ENCODE measurements at regions not wholly inside any gene's neighbourhood (a gene's known extent, or its start where the extent isn't known, plus 50 kb on each side); places are given as distances from the start of the nearest gene placed in this dataset.
"Not testable (repeated sequence)": the region's sequence is repeated elsewhere in the genome, so short reads cannot be mapped to it uniquely, and the experiment has no call there.

DNA sequence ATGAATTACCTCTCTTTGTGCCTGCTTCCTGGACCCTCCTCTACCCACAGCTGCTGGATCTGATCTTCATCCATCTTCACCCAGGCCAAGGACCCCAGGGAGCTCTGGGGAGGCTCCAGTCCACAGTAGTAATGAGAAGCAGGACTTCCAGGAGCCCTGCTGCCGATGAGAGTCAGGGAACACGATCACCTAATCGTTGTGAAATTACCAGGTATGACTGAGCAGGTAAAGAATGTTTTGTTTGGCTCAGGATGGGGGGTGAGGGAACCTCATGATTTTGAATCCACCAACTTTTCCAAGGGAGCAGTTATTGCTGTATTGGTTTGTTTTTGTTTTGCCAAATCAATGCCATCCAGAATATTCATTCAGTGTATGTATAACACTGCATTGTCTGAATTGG is 454.0 kb downstream of the PLPP3 start:
- Histone ChIP-seq H3K27me3 (replicated peaks; ENCODE audit: control insufficient read depth, insufficient read depth, low read length, poor library complexity, severe bottlenecking) (no peaks in the 10 kb centered on the region), H3K36me3 (ENCODE audit: control insufficient read depth, insufficient read depth, low read length) (no peaks in the 10 kb centered on the region), H3K27ac (ENCODE audit: insufficient read depth, low read length, poor library complexity, severe bottlenecking) (no peak overlapping the region), H3K4me3 (ENCODE audit: insufficient read depth, low read depth, low read length, poor library complexity, severe bottlenecking) (no peak overlapping the region), H3K9me3 (ENCODE audit: control insufficient read depth, low read length) (no peaks in the 10 kb centered on the region), H3K4me1 (ENCODE audit: control insufficient read depth, insufficient read depth, low read length, poor library complexity, severe bottlenecking) (no peaks in the 10 kb centered on the region)
- DNase-seq: no peak

- H3K27ac ChIP-seq (ENCODE audit: insufficient read depth, low read length, poor library complexity, severe bottlenecking): no peak overlapping the region
- H3K27me3 ChIP-seq (replicated peaks; ENCODE audit: control insufficient read depth, insufficient read depth, low read length, poor library complexity, severe bottlenecking): no peaks in the 10 kb centered on the region
- no peak for DNase-seq
- H3K36me3 ChIP-seq (ENCODE audit: control insufficient read depth, insufficient read depth, low read length): no peaks in the 10 kb centered on the region
- no peak overlapping the region for H3K4me3 ChIP-seq (ENCODE audit: insufficient read depth, low read depth, low read length, poor library complexity, severe bottlenecking)
- no peaks in the 10 kb centered on the region for H3K4me1 ChIP-seq (ENCODE audit: control insufficient read depth, insufficient read depth, low read length, poor library complexity, severe bottlenecking)
- no peaks in the 10 kb centered on the region for H3K9me3 ChIP-seq (ENCODE audit: control insufficient read depth, low read length)
Measured at GRCh38 chr1:56123826-56124225, 455.5 kb downstream of the PLPP3 start.

GRCh38 chr1:56123421-56123820 is 455.9 kb downstream of the PLPP3 start:
- Histone ChIP-seq H3K27ac (ENCODE audit: insufficient read depth, low read length, poor library complexity, severe bottlenecking) (no peak overlapping the region), H3K9me3 (ENCODE audit: control insufficient read depth, low read length) (no peaks in the 10 kb centered on the region), H3K4me1 (ENCODE audit: control insufficient read depth, insufficient read depth, low read length, poor library complexity, severe bottlenecking) (no peaks in the 10 kb centered on the region), H3K36me3 (ENCODE audit: control insufficient read depth, insufficient read depth, low read length) (no peaks in the 10 kb centered on the region), H3K27me3 (replicated peaks; ENCODE audit: control insufficient read depth, insufficient read depth, low read length, poor library complexity, severe bottlenecking) (no peaks in the 10 kb centered on the region), H3K4me3 (ENCODE audit: insufficient read depth, low read depth, low read length, poor library complexity, severe bottlenecking) (no peak overlapping the region)
- DNase-seq: no peak

DNA sequence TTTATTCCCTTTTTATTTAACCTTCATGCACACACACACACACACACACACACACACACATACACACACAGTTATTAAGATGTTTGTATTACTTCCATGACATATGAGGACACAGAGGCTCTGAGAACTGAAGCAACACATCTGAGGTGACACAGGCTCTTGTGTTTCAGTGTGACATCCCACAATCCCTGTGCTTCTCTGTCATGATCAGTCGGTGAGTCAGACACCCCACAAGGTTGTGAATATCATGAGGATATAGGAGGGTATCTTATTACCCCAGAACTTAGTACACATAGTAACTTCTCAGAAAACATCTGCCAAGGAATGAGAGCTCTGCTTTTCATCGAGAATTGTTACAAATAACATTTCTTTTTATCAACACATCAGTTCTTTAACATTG is 459.3 kb downstream of the PLPP3 start:
- H3K36me3 ChIP-seq (ENCODE audit: control insufficient read depth, insufficient read depth, low read length): no peaks in the 10 kb centered on the region
- H3K27me3 ChIP-seq (replicated peaks; ENCODE audit: control insufficient read depth, insufficient read depth, low read length, poor library complexity, severe bottlenecking): no peaks in the 10 kb centered on the region
- H3K9me3 ChIP-seq (ENCODE audit: control insufficient read depth, low read length): no peaks in the 10 kb centered on the region
- no peak overlapping the region for H3K27ac ChIP-seq (ENCODE audit: insufficient read depth, low read length, poor library complexity, severe bottlenecking)
- no peak overlapping the region for H3K4me3 ChIP-seq (ENCODE audit: insufficient read depth, low read depth, low read length, poor library complexity, severe bottlenecking)
- no peaks in the 10 kb centered on the region for H3K4me1 ChIP-seq (ENCODE audit: control insufficient read depth, insufficient read depth, low read length, poor library complexity, severe bottlenecking)
- no peak for DNase-seq

DNA sequence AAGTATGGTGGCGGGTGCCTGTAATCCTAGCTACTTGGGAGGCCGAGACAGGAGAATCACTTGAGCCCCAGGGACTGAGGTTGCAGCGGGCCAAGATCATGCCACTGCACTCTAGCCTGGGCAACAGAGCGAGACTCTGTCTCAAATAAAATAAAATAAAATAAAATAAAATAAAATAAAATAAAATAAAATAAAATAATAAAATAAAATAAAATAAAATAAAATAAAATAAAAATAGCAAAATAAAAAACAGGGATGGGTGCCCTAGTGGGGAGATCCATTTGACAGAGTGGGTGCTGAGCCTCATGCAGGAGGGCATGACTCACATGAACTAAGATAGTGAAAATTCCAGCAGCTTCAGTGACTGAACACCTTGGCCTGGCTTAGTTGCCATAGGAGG is 460.7 kb downstream of the PLPP3 start:
- not testable (repeated sequence) for DNase-seq; H3K4me1 ChIP-seq (ENCODE audit: control insufficient read depth, insufficient read depth, low read length, poor library complexity, severe bottlenecking); H3K9me3 ChIP-seq (ENCODE audit: control insufficient read depth, low read length); H3K36me3 ChIP-seq (ENCODE audit: control insufficient read depth, insufficient read depth, low read length); H3K27ac ChIP-seq (ENCODE audit: insufficient read depth, low read length, poor library complexity, severe bottlenecking); H3K27me3 ChIP-seq (replicated peaks; ENCODE audit: control insufficient read depth, insufficient read depth, low read length, poor library complexity, severe bottlenecking); H3K4me3 ChIP-seq (ENCODE audit: insufficient read depth, low read depth, low read length, poor library complexity, severe bottlenecking)

- Histone ChIP-seq H3K9me3 (ENCODE audit: control insufficient read depth, low read length) (no peaks in the 10 kb centered on the region), H3K27me3 (replicated peaks; ENCODE audit: control insufficient read depth, insufficient read depth, low read length, poor library complexity, severe bottlenecking) (no peaks in the 10 kb centered on the region), H3K27ac (ENCODE audit: insufficient read depth, low read length, poor library complexity, severe bottlenecking) (no peak overlapping the region), H3K36me3 (ENCODE audit: control insufficient read depth, insufficient read depth, low read length) (no peaks in the 10 kb centered on the region), H3K4me1 (ENCODE audit: control insufficient read depth, insufficient read depth, low read length, poor library complexity, severe bottlenecking) (no peaks in the 10 kb centered on the region), H3K4me3 (ENCODE audit: insufficient read depth, low read depth, low read length, poor library complexity, severe bottlenecking) (no peak overlapping the region)
- no peak for DNase-seq
Measured at GRCh38 chr1:56115701-56116100, 463.7 kb downstream of the PLPP3 start.

DNA sequence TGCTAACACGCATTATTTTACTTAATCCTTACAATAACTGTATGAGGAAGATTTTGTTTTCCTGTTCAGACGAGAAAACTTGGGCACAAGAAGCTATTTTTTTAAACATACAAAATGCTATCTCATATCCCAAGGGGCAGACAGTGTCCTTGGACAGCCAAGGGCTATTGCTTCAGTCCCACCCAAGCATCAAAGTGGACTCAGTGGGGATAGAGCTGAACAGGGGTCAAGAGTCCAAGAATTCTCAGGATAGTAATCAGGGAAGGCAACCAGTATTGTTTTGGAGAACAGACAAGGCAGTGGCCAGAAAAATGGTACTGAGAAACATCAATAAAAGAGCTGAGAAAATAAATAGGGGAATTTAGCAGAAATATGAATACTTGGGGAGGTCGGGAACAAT is 465.7 kb downstream of the PLPP3 start:
- Histone ChIP-seq H3K4me1 (ENCODE audit: control insufficient read depth, insufficient read depth, low read length, poor library complexity, severe bottlenecking) (no peaks in the 10 kb centered on the region), H3K4me3 (ENCODE audit: insufficient read depth, low read depth, low read length, poor library complexity, severe bottlenecking) (no peak overlapping the region), H3K27ac (ENCODE audit: insufficient read depth, low read length, poor library complexity, severe bottlenecking) (no peak overlapping the region), H3K9me3 (ENCODE audit: control insufficient read depth, low read length) (no peaks in the 10 kb centered on the region), H3K36me3 (ENCODE audit: control insufficient read depth, insufficient read depth, low read length) (no peaks in the 10 kb centered on the region), H3K27me3 (replicated peaks; ENCODE audit: control insufficient read depth, insufficient read depth, low read length, poor library complexity, severe bottlenecking) (no peaks in the 10 kb centered on the region)
- no peak for DNase-seq

GRCh38 chr1:56107275-56107638 is 472.1 kb downstream of the PLPP3 start:
- no peak for DNase-seq

DNA sequence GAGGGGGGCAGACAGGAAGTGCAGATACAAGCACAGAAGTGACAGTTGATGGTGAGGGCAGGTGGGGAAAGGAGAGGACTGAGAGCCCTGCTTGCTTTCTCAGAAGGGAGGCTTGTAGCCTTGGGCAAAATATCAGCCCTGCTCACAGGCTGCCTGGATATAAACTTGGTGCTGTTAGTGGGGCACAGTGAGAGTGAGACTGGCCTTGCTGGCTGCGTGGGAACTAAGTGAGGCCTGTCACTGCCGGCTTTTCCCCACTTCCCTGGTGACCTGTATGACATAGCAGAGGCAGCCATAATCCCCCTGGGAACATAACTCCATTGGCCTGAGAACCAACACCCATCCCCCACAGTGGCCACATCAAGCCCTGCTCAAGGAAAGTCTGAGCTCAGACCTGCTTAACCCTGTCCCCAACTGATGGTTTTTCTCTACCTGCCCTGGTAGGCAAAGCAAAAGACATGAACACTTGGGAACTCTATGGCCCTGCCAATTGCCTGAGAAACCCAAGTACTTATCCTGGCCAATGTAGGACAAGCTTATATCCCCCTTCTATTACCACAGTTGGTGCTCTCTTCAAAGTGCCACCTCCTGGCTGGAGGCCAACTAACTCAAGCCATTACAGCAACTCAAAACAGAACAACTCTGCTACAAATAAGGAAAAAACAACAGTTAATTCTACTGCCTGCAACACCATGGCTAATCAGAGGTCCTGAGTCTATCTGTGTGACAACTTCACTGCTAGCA is 472.7 kb downstream of the PLPP3 start:
- DNase-seq: no peak
- no peaks in the 10 kb centered on the region for H3K27me3 ChIP-seq (replicated peaks; ENCODE audit: control insufficient read depth, insufficient read depth, low read length, poor library complexity, severe bottlenecking)
- H3K9me3 ChIP-seq (ENCODE audit: control insufficient read depth, low read length): no peaks in the 10 kb centered on the region
- no peaks in the 10 kb centered on the region for H3K4me1 ChIP-seq (ENCODE audit: control insufficient read depth, insufficient read depth, low read length, poor library complexity, severe bottlenecking)
- H3K27ac ChIP-seq (ENCODE audit: insufficient read depth, low read length, poor library complexity, severe bottlenecking): no peak overlapping the region
- no peak overlapping the region for H3K4me3 ChIP-seq (ENCODE audit: insufficient read depth, low read depth, low read length, poor library complexity, severe bottlenecking)
- H3K36me3 ChIP-seq (ENCODE audit: control insufficient read depth, insufficient read depth, low read length): no peaks in the 10 kb centered on the region

More at GRCh38 chr1:56107275-56107638, 472.1 kb downstream of the PLPP3 start:
- H3K4me1 ChIP-seq (ENCODE audit: control insufficient read depth, insufficient read depth, low read length, poor library complexity, severe bottlenecking): no peaks in the 10 kb centered on the region
- no peaks in the 10 kb centered on the region for H3K27me3 ChIP-seq (replicated peaks; ENCODE audit: control insufficient read depth, insufficient read depth, low read length, poor library complexity, severe bottlenecking)
- H3K9me3 ChIP-seq (ENCODE audit: control insufficient read depth, low read length): no peaks in the 10 kb centered on the region
- no peak overlapping the region for H3K27ac ChIP-seq (ENCODE audit: insufficient read depth, low read length, poor library complexity, severe bottlenecking)
- H3K36me3 ChIP-seq (ENCODE audit: control insufficient read depth, insufficient read depth, low read length): no peaks in the 10 kb centered on the region
- no peak overlapping the region for H3K4me3 ChIP-seq (ENCODE audit: insufficient read depth, low read depth, low read length, poor library complexity, severe bottlenecking)

GRCh38 chr1:56105397-56105796 is 474.0 kb downstream of the PLPP3 start:
- no peak overlapping the region for H3K4me3 ChIP-seq (ENCODE audit: insufficient read depth, low read depth, low read length, poor library complexity, severe bottlenecking)
- H3K36me3 ChIP-seq (ENCODE audit: control insufficient read depth, insufficient read depth, low read length): no peaks in the 10 kb centered on the region
- no peak overlapping the region for H3K27ac ChIP-seq (ENCODE audit: insufficient read depth, low read length, poor library complexity, severe bottlenecking)
- H3K9me3 ChIP-seq (ENCODE audit: control insufficient read depth, low read length): no peaks in the 10 kb centered on the region
- H3K27me3 ChIP-seq (replicated peaks; ENCODE audit: control insufficient read depth, insufficient read depth, low read length, poor library complexity, severe bottlenecking): no peaks in the 10 kb centered on the region
- no peaks in the 10 kb centered on the region for H3K4me1 ChIP-seq (ENCODE audit: control insufficient read depth, insufficient read depth, low read length, poor library complexity, severe bottlenecking)
- DNase-seq: no peak
